ENCODE measurements at regions not wholly inside any gene's neighbourhood (a gene's known extent, or its start where the extent isn't known, plus 50 kb on each side); places are given as distances from the start of the nearest gene placed in this dataset.
"Not testable (repeated sequence)": the region's sequence is repeated elsewhere in the genome, so short reads cannot be mapped to it uniquely, and the experiment has no call there.

- not testable (repeated sequence) for H3K27me3 ChIP-seq (ENCODE audit: control insufficient read depth, insufficient read depth, low read length); H3K9ac ChIP-seq (ENCODE audit: low read depth, low read length); H3K9me3 ChIP-seq (ENCODE audit: control insufficient read depth, insufficient read depth, low read length); H3K4me3 ChIP-seq (ENCODE audit: low read depth, low read length); H3K36me3 ChIP-seq (ENCODE audit: control insufficient read depth, insufficient read depth, low read length); H3K4me1 ChIP-seq (ENCODE audit: control insufficient read depth, insufficient read depth, low read length)
Measured at GRCh38 chr5:177846598-177846997, 63.9 kb upstream of the FAM153A start.

- H3K4me3 ChIP-seq (ENCODE audit: low read depth, low read length); H3K27me3 ChIP-seq (ENCODE audit: control insufficient read depth, insufficient read depth, low read length); H3K9ac ChIP-seq (ENCODE audit: low read depth, low read length); H3K9me3 ChIP-seq (ENCODE audit: control insufficient read depth, insufficient read depth, low read length); H3K36me3 ChIP-seq (ENCODE audit: control insufficient read depth, insufficient read depth, low read length); H3K4me1 ChIP-seq (ENCODE audit: control insufficient read depth, insufficient read depth, low read length): not testable (repeated sequence)
Measured at GRCh38 chr5:177845906-177846305, 63.2 kb upstream of the FAM153A start.

GRCh38 chr5:177836191-177836590 lies 53.5 kb upstream of the FAM153A start:
- H3K27me3 ChIP-seq (ENCODE audit: control insufficient read depth, insufficient read depth, low read length); H3K9me3 ChIP-seq (ENCODE audit: control insufficient read depth, insufficient read depth, low read length); H3K36me3 ChIP-seq (ENCODE audit: control insufficient read depth, insufficient read depth, low read length); H3K4me1 ChIP-seq (ENCODE audit: control insufficient read depth, insufficient read depth, low read length); H3K4me3 ChIP-seq (ENCODE audit: low read depth, low read length); H3K9ac ChIP-seq (ENCODE audit: low read depth, low read length): not testable (repeated sequence)

Measured in iPS-15b (cell line).